Spleen (tissue), 11 donors: ENCODE measurements at regions not wholly inside any gene's neighbourhood (a gene's known extent, or its start where the extent isn't known, plus 50 kb on each side); places are given as distances from the start of the nearest gene placed in this dataset.

Experiments used
- DNase-seq: peaks from one replicate; pipeline ENCODE4 v3.0.0-alpha.2; 2020
- H3K27ac ChIP-seq, 8 donors: fragments of 200-600 bp; sonication (generic) in 7 of 8; 1 replicate in 4 of 8; 2 replicates in 4 of 8; pipeline versions ENCODE4 v1.5.0 to v1.8.0; 2016 to 2021; ENCODE audit warnings: inconsistent platforms in 4 of 8, mild to moderate bottlenecking in 4 of 8, moderate library complexity in 1 of 8
- H3K27me3 ChIP-seq, 7 donors: fragments of 200-600 bp; sonication (generic) in 6 of 7; replicated peaks in 1 of 7; 1 replicate in 4 of 7; 2 replicates in 3 of 7; pipeline versions ENCODE4 v1.5.0 to v1.8.0; 2016 to 2021; ENCODE audit warnings: inconsistent platforms in 3 of 7, mild to moderate bottlenecking in 1 of 7
- H3K36me3 ChIP-seq, 6 donors: fragments of 200-600 bp; sonication (generic) in 5 of 6; 1 replicate in 4 of 6; 2 replicates in 2 of 6; pipeline versions ENCODE4 v1.5.0 to v1.8.0; 2016 to 2021; ENCODE audit warnings: inconsistent platforms in 2 of 6
- H3K4me1 ChIP-seq, 6 donors: fragments of 200-600 bp; sonication (generic) in 5 of 6; 1 replicate in 3 of 6; 2 replicates in 3 of 6; pipeline versions ENCODE4 v1.5.0 to v1.8.0; 2016 to 2021; ENCODE audit warnings: inconsistent platforms in 3 of 6
- H3K4me3 ChIP-seq, 8 donors: fragments of 200-600 bp; sonication (generic) in 7 of 8; 1 replicate in 4 of 8; 2 replicates in 4 of 8; pipeline versions ENCODE4 v1.5.0 to v1.8.0; 2016 to 2021; ENCODE audit warnings: inconsistent platforms in 4 of 8, mild to moderate bottlenecking in 4 of 8, moderate library complexity in 2 of 8
- H3K9me3 ChIP-seq, 8 donors: fragments of 200-600 bp; sonication (generic) in 7 of 8; 1 replicate in 4 of 8; 2 replicates in 4 of 8; pipeline versions ENCODE4 v1.5.0 to v1.8.0; 2016 to 2021; ENCODE audit warnings: inconsistent platforms in 4 of 8
- CTCF ChIP-seq, 11 experiments: fragments of 200-600 bp in 7 of 11; fragments of 450-650 bp in 4 of 11; sonication (generic) in 4 of 11; IDR thresholded peaks in 8 of 11; conservative IDR thresholded peaks in 3 of 11; 1 replicate in 7 of 11; 2 replicates in 4 of 11; pipeline versions ENCODE4 v1.4.0 to v1.8.0; 2016 to 2021; ENCODE audit warnings: antibody characterized with exemption in 11 of 11, inconsistent platforms in 4 of 11, mild to moderate bottlenecking in 1 of 11
- POLR2A ChIP-seq, 3 donors: fragments of 450-650 bp; IDR thresholded peaks; one replicate each; pipeline ENCODE4 v1.5.1; 2017; ENCODE audit warnings: antibody characterized with exemption in 3 of 3, mild to moderate bottlenecking in 1 of 3
- POLR2AphosphoS5 ChIP-seq, 3 donors: sonication (generic); formaldehyde crosslinking; IDR thresholded peaks; one replicate each; pipeline ENCODE4 v1.5.1; 2017; ENCODE audit warnings: antibody characterized with exemption in 3 of 3
- WGBS, 5 donors: extraction: QIAGEN DNeasy Blood & Tissue Kit in 3 of 5; methylation state at CpG; one replicate each; pipeline versions ENCODE4 v1.1.5 to v1.1.7; 2013 to 2018; 5-methylcytosine and 5-hydroxymethylcytosine counted together
- intact Hi-C: fragments of 100-400 bp; cut with DNase I; formaldehyde crosslinking; loops from one replicate; pipeline ENCODE4 v1.15.0; 2023; ENCODE audit warnings: low total_unique reads
- donor health status: healthy with polysubstance abuse.
- donor health status: DM: no; HTN: no; CAD: no; lungs with moderate emphysema.
- donor health status: DM: no; HTN: no; CAD: no.
- donor health status: Bipolar disorder and iron deficiency.
- donor health status: healthy.
- donor health status: DM: no; HTN: no; CAD: no.
- donor health status: DM: yes; HTN: yes; CAD: no.

GRCh38 chr2:7984693-7985353, 697.0 kb upstream of the ID2 start:
- no peaks in the 10 kb centered on the region for H3K36me3 ChIP-seq
- H3K27ac ChIP-seq = no peak overlapping the region
- no peak for DNase-seq
- 34 to 50% (median 34%) methylated on average over 9 of the region's 9 CpGs for WGBS, 5 donors
- H3K4me1 ChIP-seq = no peaks in the 10 kb centered on the region
- intact Hi-C loops = no loop called here
- H3K4me3 ChIP-seq = no peak overlapping the region
- no peak for TF ChIP-seq CTCF (IDR thresholded peaks at IDR 0.05 in 8 of 11, conservative IDR thresholded peaks at IDR 0.05 in 3 of 11)
- TF ChIP-seq POLR2A (IDR thresholded peaks at IDR 0.05) = no peak
- TF ChIP-seq POLR2AphosphoS5 (IDR thresholded peaks at IDR 0.05) = no peak
- H3K27me3 ChIP-seq = no peaks in the 10 kb centered on the region
- H3K9me3 ChIP-seq = peaks cover 0 to 13% (median 7%) of the 10 kb centered on the region in 8 donors

- intact Hi-C loops = no loop called here
- Histone ChIP-seq H3K36me3 (no peaks in the 10 kb centered on the region), H3K4me1 (no peaks in the 10 kb centered on the region), H3K27ac (no peak overlapping the region), H3K27me3 (no peaks in the 10 kb centered on the region), H3K4me3 (no peak overlapping the region), H3K9me3 (peaks cover 0 to 12% (median 7%) of the 10 kb centered on the region in 8 donors)
- WGBS, 5 donors = 88 to 92% (median 91%) methylated on average over 3 of the region's 3 CpGs
- TF ChIP-seq CTCF (IDR thresholded peaks at IDR 0.05 in 8 of 11, conservative IDR thresholded peaks at IDR 0.05 in 3 of 11) (no peak), POLR2AphosphoS5 (IDR thresholded peaks at IDR 0.05) (no peak), POLR2A (IDR thresholded peaks at IDR 0.05) (no peak)
- no peak for DNase-seq
Measured at GRCh38 chr2:7986431-7986830, 695.4 kb upstream of the ID2 start.

- H3K27me3 ChIP-seq = no peaks in the 10 kb centered on the region
- H3K36me3 ChIP-seq = no peaks in the 10 kb centered on the region
- TF ChIP-seq POLR2AphosphoS5 (IDR thresholded peaks at IDR 0.05) (no peak), POLR2A (IDR thresholded peaks at IDR 0.05) (no peak), CTCF (IDR thresholded peaks at IDR 0.05 in 8 of 11, conservative IDR thresholded peaks at IDR 0.05 in 3 of 11) (no peak)
- DNase-seq = no peak
- H3K9me3 ChIP-seq = no peaks in the 10 kb centered on the region
- H3K4me1 ChIP-seq = no peaks in the 10 kb centered on the region
- no peak overlapping the region for H3K27ac ChIP-seq
- intact Hi-C loops = no loop called here
- no peak overlapping the region for H3K4me3 ChIP-seq
Measured at GRCh38 chr2:7987992-7988391, 693.9 kb upstream of the ID2 start.

- no peak for TF ChIP-seq CTCF (IDR thresholded peaks at IDR 0.05 in 8 of 11, conservative IDR thresholded peaks at IDR 0.05 in 3 of 11)
- no peak for TF ChIP-seq POLR2A (IDR thresholded peaks at IDR 0.05)
- no peak for TF ChIP-seq POLR2AphosphoS5 (IDR thresholded peaks at IDR 0.05)
- no peak for DNase-seq
- Histone ChIP-seq H3K9me3 (no peaks in the 10 kb centered on the region), H3K27ac (no peak overlapping the region), H3K4me1 (no peaks in the 10 kb centered on the region), H3K4me3 (no peak overlapping the region), H3K36me3 (no peaks in the 10 kb centered on the region), H3K27me3 (no peaks in the 10 kb centered on the region)
- 69 to 91% (median 86%) methylated on average over 1 of the region's 1 CpG for WGBS, 5 donors
- intact Hi-C loops = no loop called here
Measured at GRCh38 chr2:7988440-7988839, 693.4 kb upstream of the ID2 start.
